Astrocyte of the spinal cord (primary cell): ENCODE measurements at regions not wholly inside any gene's neighbourhood (a gene's known extent, or its start where the extent isn't known, plus 50 kb on each side); places are given as distances from the start of the nearest gene placed in this dataset.

Experiments used
- DNase-seq: peaks from one replicate; pipeline ENCODE4 v3.0.0; 2011; ENCODE audit warnings: low read depth, low spot score
- H3K4me3 ChIP-seq: 2 replicates; pipeline ENCODE4 v1.5.1; 2011; ENCODE audit warnings: low read depth, mild to moderate bottlenecking, low read length, moderate library complexity
- CTCF ChIP-seq: IDR thresholded peaks from 2 replicates; pipeline ENCODE4 v1.5.1; 2012; ENCODE audit warnings: low read depth, mild to moderate bottlenecking, low read length, inconsistent platforms
- in situ Hi-C: cut with HindIII; loops from 2 replicates; pipeline ENCODE4 v1.10.0; 2017; ENCODE audit warnings: low sequenced_read_pairs

- DNase-seq: no peak
- no peak overlapping the region for H3K4me3 ChIP-seq
- in situ Hi-C loops: no loop called here
- TF ChIP-seq CTCF: no peak
These were observed 1540.6 kb upstream of the GBE1 start for GRCh38 chr3:83302091-83302490.

GRCh38 chr3:83317605-83318004 lies 1556.2 kb upstream of the GBE1 start:
- TF ChIP-seq CTCF: no peak
- in situ Hi-C loops: no loop called here
- no peak overlapping the region for H3K4me3 ChIP-seq
- DNase-seq: no peak

GRCh38 chr3:83320726-83321125 lies 1559.3 kb upstream of the GBE1 start:
- in situ Hi-C loops: no loop called here
- TF ChIP-seq CTCF: no peak
- no peak overlapping the region for H3K4me3 ChIP-seq
- no peak for DNase-seq

GRCh38 chr3:83321457-83321856 lies 1560.0 kb upstream of the GBE1 start:
- TF ChIP-seq CTCF: no peak
- in situ Hi-C loops: no loop called here
- no peak overlapping the region for H3K4me3 ChIP-seq
- no peak for DNase-seq

- DNase-seq: peak; percentile 10
- in situ Hi-C loops: no loop called here
- no peak for TF ChIP-seq CTCF
- H3K4me3 ChIP-seq: no peak overlapping the region
These were observed 1560.4 kb upstream of the GBE1 start for GRCh38 chr3:83321891-83322290.

- in situ Hi-C loops: no loop called here
- no peak for TF ChIP-seq CTCF
- no peak overlapping the region for H3K4me3 ChIP-seq
- no peak for DNase-seq
These were observed 1592.8 kb upstream of the GBE1 start for GRCh38 chr3:83354205-83354604.

GRCh38 chr3:83393276-83393675 lies 1565.5 kb upstream of the CADM2 start:
- no peak for TF ChIP-seq CTCF
- no peak for DNase-seq
- in situ Hi-C loops: no loop called here
- H3K4me3 ChIP-seq: no peak overlapping the region
